Esophagus squamous epithelium (tissue), 5 donors: ENCODE measurements at regions not wholly inside any gene's neighbourhood (a gene's known extent, or its start where the extent isn't known, plus 50 kb on each side); places are given as distances from the start of the nearest gene placed in this dataset.
"Not testable (repeated sequence)": the region's sequence is repeated elsewhere in the genome, so short reads cannot be mapped to it uniquely, and the experiment has no call there.

Experiments used
- DNase-seq: peaks from one replicate; lab custom pipeline; 2025; lab: John Stamatoyannopoulos, UW
- H3K27ac ChIP-seq, 4 donors: fragments of 200-600 bp; sonication (generic); one replicate each; pipeline ENCODE4 v1.5.1; 2016 to 2019; ENCODE audit warnings: mild to moderate bottlenecking in 1 of 4
- H3K27me3 ChIP-seq, 4 donors: fragments of 200-600 bp; sonication (generic); 1 replicate in 3 of 4; 2 replicates in 1 of 4; pipeline versions ENCODE4 v1.5.1 to v1.6.0; 2017 to 2021; ENCODE audit warnings: antibody characterized with exemption in 1 of 4
- H3K36me3 ChIP-seq, 3 donors: fragments of 200-600 bp; sonication (generic); one replicate each; pipeline ENCODE4 v1.5.1; 2016 to 2019
- H3K4me1 ChIP-seq, 3 donors: fragments of 200-600 bp; sonication (generic); one replicate each; pipeline ENCODE4 v1.5.1; 2017 to 2019
- H3K4me3 ChIP-seq, 4 donors: fragments of 200-600 bp; sonication (generic); 1 replicate in 3 of 4; 2 replicates in 1 of 4; pipeline ENCODE4 v1.5.1; 2016 to 2019; ENCODE audit warnings: mild to moderate bottlenecking in 2 of 4, moderate library complexity in 1 of 4
- H3K9me3 ChIP-seq, 3 donors: fragments of 200-600 bp; sonication (generic); one replicate each; pipeline ENCODE4 v1.5.1; 2016 to 2019
- CTCF ChIP-seq, 6 experiments: fragments of 450-650 bp in 4 of 6; fragments of 200-600 bp in 2 of 6; sonication (generic) in 2 of 6; IDR thresholded peaks; one replicate each; pipeline ENCODE4 v1.5.1; 2016 to 2019; ENCODE audit warnings: antibody characterized with exemption in 6 of 6, mild to moderate bottlenecking in 4 of 6, moderate library complexity in 4 of 6
- POLR2A ChIP-seq, 4 donors: fragments of 450-650 bp; IDR thresholded peaks; one replicate each; pipeline ENCODE4 v1.6.1; 2017; ENCODE audit warnings: antibody characterized with exemption in 4 of 4, mild to moderate bottlenecking in 4 of 4, moderate library complexity in 3 of 4
- WGBS, 2 donors: methylation state at CpG; one replicate each; pipeline ENCODE4 v1.1.5; 2018; 5-methylcytosine and 5-hydroxymethylcytosine counted together
- intact Hi-C: fragments of 100-400 bp; cut with DNase I; formaldehyde crosslinking; loops from one replicate; pipeline ENCODE4 v1.15.0; 2022
- donor health status: DM: yes; HTN: yes; CAD: no.

- no peaks in the 10 kb centered on the region for H3K4me1 ChIP-seq
- H3K4me3 ChIP-seq = no peak overlapping the region
- H3K27ac ChIP-seq = no peak overlapping the region
- TF ChIP-seq POLR2A (IDR thresholded peaks at IDR 0.05) = no peak
- no peak for TF ChIP-seq CTCF (IDR thresholded peaks at IDR 0.05)
- H3K27me3 ChIP-seq = no peaks in the 10 kb centered on the region
- intact Hi-C loops = no loop called here
- 56 to 62% methylated on average over 4 of the region's 4 CpGs for WGBS, 2 donors
- no peak for DNase-seq
- H3K36me3 ChIP-seq = no peaks in the 10 kb centered on the region
- H3K9me3 ChIP-seq = no peaks in the 10 kb centered on the region
These were observed 109.9 kb downstream of the TMEM182 start for GRCh38 chr2:102871707-102872106.

- H3K27ac ChIP-seq = no peak overlapping the region
- no peaks in the 10 kb centered on the region for H3K9me3 ChIP-seq
- WGBS, 2 donors = 78 to 81% methylated on average over 2 of the region's 2 CpGs
- no peaks in the 10 kb centered on the region for H3K27me3 ChIP-seq
- no peaks in the 10 kb centered on the region for H3K36me3 ChIP-seq
- no peak for DNase-seq
- H3K4me1 ChIP-seq = no peaks in the 10 kb centered on the region
- H3K4me3 ChIP-seq = no peak overlapping the region
- TF ChIP-seq POLR2A (IDR thresholded peaks at IDR 0.05) (no peak), CTCF (IDR thresholded peaks at IDR 0.05) (no peak)
- intact Hi-C loops = no loop called here
These were observed 110.6 kb downstream of the TMEM182 start for GRCh38 chr2:102872388-102872787.

GRCh38 chr2:102879513-102879912, 117.7 kb downstream of the TMEM182 start:
- H3K27me3 ChIP-seq, H3K4me1 ChIP-seq, H3K4me3 ChIP-seq, intact Hi-C loops, DNase-seq, H3K27ac ChIP-seq, H3K9me3 ChIP-seq, H3K36me3 ChIP-seq: not testable (repeated sequence)
- WGBS, 2 donors = 93 to 100% methylated on average over 2 to 5 of the region's 13 CpGs

GRCh38 chr2:102880731-102881130, 118.9 kb downstream of the TMEM182 start:
- Histone ChIP-seq H3K27me3 (no peaks in the 10 kb centered on the region), H3K27ac (no peak overlapping the region), H3K4me1 (no peaks in the 10 kb centered on the region), H3K36me3 (no peaks in the 10 kb centered on the region), H3K4me3 (no peak overlapping the region), H3K9me3 (no peaks in the 10 kb centered on the region)
- DNase-seq = no peak
- intact Hi-C loops = no loop called here
- TF ChIP-seq POLR2A (IDR thresholded peaks at IDR 0.05) (no peak), CTCF (IDR thresholded peaks at IDR 0.05) (no peak)

- no peak overlapping the region for H3K27ac ChIP-seq
- no peak for DNase-seq
- no peaks in the 10 kb centered on the region for H3K9me3 ChIP-seq
- no peaks in the 10 kb centered on the region for H3K27me3 ChIP-seq
- no peaks in the 10 kb centered on the region for H3K4me1 ChIP-seq
- H3K36me3 ChIP-seq = no peaks in the 10 kb centered on the region
- H3K4me3 ChIP-seq = no peak overlapping the region
- intact Hi-C loops = no loop called here
- no peak for TF ChIP-seq CTCF (IDR thresholded peaks at IDR 0.05)
- no peak for TF ChIP-seq POLR2A (IDR thresholded peaks at IDR 0.05)
- WGBS, 2 donors = 30 to 43% methylated on average over 3 of the region's 3 CpGs
These were observed 124.5 kb downstream of the TMEM182 start for GRCh38 chr2:102886216-102886893.

- no peak overlapping the region for H3K4me3 ChIP-seq
- H3K27ac ChIP-seq = no peak overlapping the region
- no peaks in the 10 kb centered on the region for H3K4me1 ChIP-seq
- intact Hi-C loops = no loop called here
- no peaks in the 10 kb centered on the region for H3K27me3 ChIP-seq
- TF ChIP-seq CTCF (IDR thresholded peaks at IDR 0.05) (no peak), POLR2A (IDR thresholded peaks at IDR 0.05) (no peak)
- no peaks in the 10 kb centered on the region for H3K9me3 ChIP-seq
- no peak for DNase-seq
- 66 to 67% methylated on average over 4 of the region's 4 CpGs for WGBS, 2 donors
- no peaks in the 10 kb centered on the region for H3K36me3 ChIP-seq
These were observed 126.7 kb downstream of the TMEM182 start for GRCh38 chr2:102888514-102888913.
